Spleen (tissue), 11 donors: ENCODE measurements at regions not wholly inside any gene's neighbourhood (a gene's known extent, or its start where the extent isn't known, plus 50 kb on each side); places are given as distances from the start of the nearest gene placed in this dataset.

Experiments
- DNase-seq: peaks from one replicate; pipeline ENCODE4 v3.0.0-alpha.2; 2020
- H3K27ac ChIP-seq, 8 donors: fragments of 200-600 bp; sonication (generic) in 7 of 8; 1 replicate in 4 of 8; 2 replicates in 4 of 8; pipeline versions ENCODE4 v1.5.0 to v1.8.0; 2016 to 2021; ENCODE audit warnings: inconsistent platforms in 4 of 8, mild to moderate bottlenecking in 4 of 8, moderate library complexity in 1 of 8
- H3K27me3 ChIP-seq, 7 donors: fragments of 200-600 bp; sonication (generic) in 6 of 7; replicated peaks in 1 of 7; 1 replicate in 4 of 7; 2 replicates in 3 of 7; pipeline versions ENCODE4 v1.5.0 to v1.8.0; 2016 to 2021; ENCODE audit warnings: inconsistent platforms in 3 of 7, mild to moderate bottlenecking in 1 of 7
- H3K36me3 ChIP-seq, 6 donors: fragments of 200-600 bp; sonication (generic) in 5 of 6; 1 replicate in 4 of 6; 2 replicates in 2 of 6; pipeline versions ENCODE4 v1.5.0 to v1.8.0; 2016 to 2021; ENCODE audit warnings: inconsistent platforms in 2 of 6
- H3K4me1 ChIP-seq, 6 donors: fragments of 200-600 bp; sonication (generic) in 5 of 6; 1 replicate in 3 of 6; 2 replicates in 3 of 6; pipeline versions ENCODE4 v1.5.0 to v1.8.0; 2016 to 2021; ENCODE audit warnings: inconsistent platforms in 3 of 6
- H3K4me3 ChIP-seq, 8 donors: fragments of 200-600 bp; sonication (generic) in 7 of 8; 1 replicate in 4 of 8; 2 replicates in 4 of 8; pipeline versions ENCODE4 v1.5.0 to v1.8.0; 2016 to 2021; ENCODE audit warnings: inconsistent platforms in 4 of 8, mild to moderate bottlenecking in 4 of 8, moderate library complexity in 2 of 8
- H3K9me3 ChIP-seq, 8 donors: fragments of 200-600 bp; sonication (generic) in 7 of 8; 1 replicate in 4 of 8; 2 replicates in 4 of 8; pipeline versions ENCODE4 v1.5.0 to v1.8.0; 2016 to 2021; ENCODE audit warnings: inconsistent platforms in 4 of 8
- CTCF ChIP-seq, 11 experiments: fragments of 200-600 bp in 7 of 11; fragments of 450-650 bp in 4 of 11; sonication (generic) in 4 of 11; IDR thresholded peaks in 8 of 11; conservative IDR thresholded peaks in 3 of 11; 1 replicate in 7 of 11; 2 replicates in 4 of 11; pipeline versions ENCODE4 v1.4.0 to v1.8.0; 2016 to 2021; ENCODE audit warnings: antibody characterized with exemption in 11 of 11, inconsistent platforms in 4 of 11, mild to moderate bottlenecking in 1 of 11
- POLR2A ChIP-seq, 3 donors: fragments of 450-650 bp; IDR thresholded peaks; one replicate each; pipeline ENCODE4 v1.5.1; 2017; ENCODE audit warnings: antibody characterized with exemption in 3 of 3, mild to moderate bottlenecking in 1 of 3
- POLR2AphosphoS5 ChIP-seq, 3 donors: sonication (generic); formaldehyde crosslinking; IDR thresholded peaks; one replicate each; pipeline ENCODE4 v1.5.1; 2017; ENCODE audit warnings: antibody characterized with exemption in 3 of 3
- WGBS, 5 donors: extraction: QIAGEN DNeasy Blood & Tissue Kit in 3 of 5; methylation state at CpG; one replicate each; pipeline versions ENCODE4 v1.1.5 to v1.1.7; 2013 to 2018; 5-methylcytosine and 5-hydroxymethylcytosine counted together
- intact Hi-C: fragments of 100-400 bp; cut with DNase I; formaldehyde crosslinking; loops from one replicate; pipeline ENCODE4 v1.15.0; 2023; ENCODE audit warnings: low total_unique reads
- donor health status: healthy with polysubstance abuse.
- donor health status: DM: no; HTN: no; CAD: no; lungs with moderate emphysema.
- donor health status: DM: no; HTN: no; CAD: no.
- donor health status: Bipolar disorder and iron deficiency.
- donor health status: healthy.
- donor health status: DM: no; HTN: no; CAD: no.
- donor health status: DM: yes; HTN: yes; CAD: no.

GRCh38 chr13:99080131-99080530, 102.3 kb upstream of the DOCK9 start:
- intact Hi-C loops, result no loop called here
- no peak for TF ChIP-seq POLR2A (IDR thresholded peaks at IDR 0.05)
- no peak for TF ChIP-seq POLR2AphosphoS5 (IDR thresholded peaks at IDR 0.05)
- TF ChIP-seq CTCF (IDR thresholded peaks at IDR 0.05 in 8 of 11, conservative IDR thresholded peaks at IDR 0.05 in 3 of 11), result no peak
- H3K4me3 ChIP-seq, result no peak overlapping the region
- H3K27ac ChIP-seq, result no peak overlapping the region
- no peaks in the 10 kb centered on the region for H3K36me3 ChIP-seq
- peaks cover 5 to 42% (median 30%) of the 10 kb centered on the region in 6 donors for H3K4me1 ChIP-seq
- no peaks in the 10 kb centered on the region for H3K9me3 ChIP-seq
- WGBS, 5 donors, result 89 to 96% (median 92%) methylated on average over 2 of the region's 2 CpGs
- DNase-seq, result no peak
- peaks cover 0 to 17% (median 0%) of the 10 kb centered on the region in 7 donors for H3K27me3 ChIP-seq

GRCh38 chr13:99083981-99084380, 106.1 kb upstream of the DOCK9 start:
- intact Hi-C loops, result no loop called here
- no peak for DNase-seq
- Histone ChIP-seq H3K9me3 (no peaks in the 10 kb centered on the region), H3K27me3 (peaks cover 0 to 46% (median 0%) of the 10 kb centered on the region in 7 donors), H3K4me1 (peaks cover 8 to 45% (median 35%) of the 10 kb centered on the region in 6 donors), H3K36me3 (no peaks in the 10 kb centered on the region), H3K4me3 (peak overlapping the region in 1 of 8 donors; percentile 97), H3K27ac (peak overlapping the region in 2 of 8 donors; percentile 5 to 31)
- WGBS, 5 donors, result 58 to 66% (median 63%) methylated on average over 2 of the region's 2 CpGs
- no peak for TF ChIP-seq POLR2AphosphoS5 (IDR thresholded peaks at IDR 0.05)
- TF ChIP-seq CTCF (IDR thresholded peaks at IDR 0.05 in 8 of 11, conservative IDR thresholded peaks at IDR 0.05 in 3 of 11), result no peak
- TF ChIP-seq POLR2A (IDR thresholded peaks at IDR 0.05), result no peak

- Histone ChIP-seq H3K27ac (peak overlapping the region in 4 of 8 donors; percentile 64 to 93 (median 92)), H3K4me1 (peaks cover 8 to 45% (median 35%) of the 10 kb centered on the region in 6 donors), H3K4me3 (peak overlapping the region in 7 of 8 donors; percentile 67 to 97 (median 80)), H3K9me3 (no peaks in the 10 kb centered on the region), H3K27me3 (peaks cover 0 to 53% (median 0%) of the 10 kb centered on the region in 7 donors), H3K36me3 (no peaks in the 10 kb centered on the region)
- DNase-seq, result peak; percentile 78
- intact Hi-C loops, result no loop called here
- no peak for TF ChIP-seq POLR2AphosphoS5 (IDR thresholded peaks at IDR 0.05)
- no peak for TF ChIP-seq CTCF (IDR thresholded peaks at IDR 0.05 in 8 of 11, conservative IDR thresholded peaks at IDR 0.05 in 3 of 11)
- no peak for TF ChIP-seq POLR2A (IDR thresholded peaks at IDR 0.05)
- WGBS, 5 donors, result 39 to 51% (median 43%) methylated on average over 24 to 27 of the region's 27 CpGs
Measured at GRCh38 chr13:99085139-99085807, 107.4 kb upstream of the DOCK9 start.

DNA sequence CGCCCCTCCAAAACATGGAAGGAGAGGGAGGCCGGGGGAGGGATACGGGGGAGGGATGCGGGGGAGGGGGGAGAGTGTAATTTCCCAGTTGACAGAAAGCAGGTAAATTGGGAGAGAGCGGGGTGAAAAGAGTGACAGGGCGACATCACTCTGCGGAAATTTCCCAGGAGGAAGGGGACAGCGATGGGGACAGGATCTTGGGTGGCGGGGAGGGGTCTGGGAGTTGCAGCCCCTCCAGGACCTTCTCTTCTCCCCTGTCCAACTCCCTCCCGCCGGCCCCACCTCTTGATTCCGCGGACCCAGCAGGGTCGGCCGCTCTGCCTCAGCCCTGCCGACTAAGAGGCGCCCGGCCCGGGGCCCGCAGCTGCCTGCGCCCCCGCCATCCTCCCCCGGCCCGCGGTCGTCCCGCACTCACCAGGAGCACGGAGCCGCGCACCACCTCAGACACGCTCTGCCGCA, 108.0 kb upstream of the DOCK9 start:
- H3K9me3 ChIP-seq, result no peaks in the 10 kb centered on the region
- WGBS, 5 donors, result 3 to 11% (median 4%) methylated on average over 16 to 32 of the region's 32 CpGs
- intact Hi-C loops, result no loop called here
- DNase-seq, result no peak
- H3K4me1 ChIP-seq, result peaks cover 8 to 45% (median 35%) of the 10 kb centered on the region in 6 donors
- H3K27me3 ChIP-seq, result peaks cover 0 to 51% (median 0%) of the 10 kb centered on the region in 7 donors
- H3K4me3 ChIP-seq, result peak overlapping the region; percentile 50 to 97 (median 80)
- peak in 1 of 3 donors; percentile 56 for TF ChIP-seq POLR2AphosphoS5 (IDR thresholded peaks at IDR 0.05)
- no peak for TF ChIP-seq CTCF (IDR thresholded peaks at IDR 0.05 in 8 of 11, conservative IDR thresholded peaks at IDR 0.05 in 3 of 11)
- no peak for TF ChIP-seq POLR2A (IDR thresholded peaks at IDR 0.05)
- peak overlapping the region in 7 of 8 donors; percentile 9 to 93 (median 66) for H3K27ac ChIP-seq
- H3K36me3 ChIP-seq, result no peaks in the 10 kb centered on the region
